ENCODE measurements at regions not wholly inside any gene's neighbourhood (a gene's known extent, or its start where the extent isn't known, plus 50 kb on each side); places are given as distances from the start of the nearest gene placed in this dataset.

- no peak for TF ChIP-seq CTCF (IDR thresholded peaks at IDR 0.05 in 4 of 5, conservative IDR thresholded peaks at IDR 0.05 in 1 of 5)
- no peak for TF ChIP-seq POLR2A (IDR thresholded peaks at IDR 0.05)
These were observed 117.7 kb downstream of the ADAM29 start for GRCh38 chr4:175035905-175036304.

Data from gastrocnemius medialis (tissue), 4 donors.